NCI-H82 (cell line): ENCODE measurements at regions not wholly inside any gene's neighbourhood (a gene's known extent, or its start where the extent isn't known, plus 50 kb on each side); places are given as distances from the start of the nearest gene placed in this dataset.

Experiments used
- DNase-seq: peaks from one replicate; lab custom pipeline; 2025; lab: John Stamatoyannopoulos, UW

- no peak for DNase-seq
These were observed 190.8 kb downstream of the ADRA2A start for GRCh38 chr10:111267673-111268072.

GRCh38 chr10:111273235-111273634 is 196.4 kb downstream of the ADRA2A start:
- DNase-seq: no peak

GRCh38 chr10:111273635-111274034 is 196.8 kb downstream of the ADRA2A start:
- no peak for DNase-seq

- no peak for DNase-seq
These were observed 198.3 kb downstream of the ADRA2A start for GRCh38 chr10:111275091-111275490.

- no peak for DNase-seq
These were observed 200.8 kb downstream of the ADRA2A start for GRCh38 chr10:111277661-111278060.

GRCh38 chr10:111278266-111278665 is 201.4 kb downstream of the ADRA2A start:
- DNase-seq: no peak

GRCh38 chr10:111281516-111281915 is 204.7 kb downstream of the ADRA2A start:
- peak; percentile 43 for DNase-seq

- DNase-seq: no peak
These were observed 212.6 kb downstream of the ADRA2A start for GRCh38 chr10:111289461-111289860.

- DNase-seq: no peak
These were observed 213.8 kb downstream of the ADRA2A start for GRCh38 chr10:111290649-111291048.

- no peak for DNase-seq
These were observed 219.0 kb downstream of the ADRA2A start for GRCh38 chr10:111295788-111296187.

GRCh38 chr10:111297351-111297848 is 220.6 kb downstream of the ADRA2A start:
- no peak for DNase-seq

- no peak for DNase-seq
These were observed 221.2 kb downstream of the ADRA2A start for GRCh38 chr10:111298031-111298430.

GRCh38 chr10:111299037-111299436 is 222.2 kb downstream of the ADRA2A start:
- no peak for DNase-seq

- no peak for DNase-seq
These were observed 227.1 kb downstream of the ADRA2A start for GRCh38 chr10:111303887-111304286.

GRCh38 chr10:111316722-111317212 is 239.9 kb downstream of the ADRA2A start:
- DNase-seq: no peak

- DNase-seq: no peak
These were observed 243.0 kb downstream of the ADRA2A start for GRCh38 chr10:111319866-111320265.

- peak; percentile 53 for DNase-seq
These were observed 246.6 kb downstream of the ADRA2A start for GRCh38 chr10:111323389-111323966.

GRCh38 chr10:111332174-111332573 is 255.3 kb downstream of the ADRA2A start:
- DNase-seq: peak; percentile 85

- DNase-seq: no peak
These were observed 259.0 kb downstream of the ADRA2A start for GRCh38 chr10:111335826-111336225.

- peak; percentile 6 for DNase-seq
These were observed 261.2 kb downstream of the ADRA2A start for GRCh38 chr10:111338035-111338434.

GRCh38 chr10:111338805-111339204 is 262.0 kb downstream of the ADRA2A start:
- no peak for DNase-seq

- DNase-seq: peak; percentile 49
These were observed 268.0 kb downstream of the ADRA2A start for GRCh38 chr10:111344804-111345203.

GRCh38 chr10:111347386-111348013 is 270.7 kb downstream of the ADRA2A start:
- DNase-seq: no peak

GRCh38 chr10:111348076-111348475 is 271.2 kb downstream of the ADRA2A start:
- no peak for DNase-seq
